ENCODE measurements at regions not wholly inside any gene's neighbourhood (a gene's known extent, or its start where the extent isn't known, plus 50 kb on each side); places are given as distances from the start of the nearest gene placed in this dataset.

GRCh38 chr10:5587151-5588079 lies 62.7 kb downstream of the CALML3 start:
- Histone ChIP-seq H3K36me3 (ENCODE audit: control insufficient read depth, insufficient read depth, low read length) (no peaks in the 10 kb centered on the region), H3K4me3 (ENCODE audit: low read length) (no peak overlapping the region), H3K9me3 (ENCODE audit: control insufficient read depth, insufficient read depth, low read length) (no peaks in the 10 kb centered on the region), H3K27me3 (ENCODE audit: control insufficient read depth, insufficient read depth, low read length) (no peaks in the 10 kb centered on the region), H3K27ac (ENCODE audit: low read length) (no peak overlapping the region), H3K4me1 (ENCODE audit: control insufficient read depth, insufficient read depth, low read length) (peaks cover 4% of the 10 kb centered on the region)
- DNase-seq (no peak), ATAC-seq (no peak)
- intact Hi-C loops (cut with micrococcal nuclease) = no loop called here
- H3K4me1 Mint-ChIP-seq = no peaks in the 10 kb centered on the region
- no peaks in the 10 kb centered on the region for H3K9me3 Mint-ChIP-seq
- no peaks in the 10 kb centered on the region for H3K36me3 Mint-ChIP-seq
- H3K27ac Mint-ChIP-seq = no peak overlapping the region
- WGBS (ENCODE audit: insufficient coverage) = 84% methylated on average over 25 of the region's 25 CpGs
- H3K4me3 Mint-ChIP-seq = no peak overlapping the region
- H3K27me3 Mint-ChIP-seq (ENCODE audit: low read depth in 2 of 2) = peaks cover 11 to 18% of the 10 kb centered on the region in 2 donors
- no peak for TF ChIP-seq CTCF (IDR thresholded peaks at IDR 0.05)

GRCh38 chr10:5588080-5588453 lies 63.3 kb downstream of the CALML3 start:
- H3K36me3 Mint-ChIP-seq = no peaks in the 10 kb centered on the region
- H3K4me3 ChIP-seq (ENCODE audit: low read length) = no peak overlapping the region
- WGBS (ENCODE audit: insufficient coverage) = 95% methylated on average over 5 of the region's 6 CpGs

GRCh38 chr10:5588603-5589002 lies 63.8 kb downstream of the CALML3 start:
- no peak overlapping the region for H3K4me3 Mint-ChIP-seq
- peaks cover 14 to 19% of the 10 kb centered on the region in 2 donors for H3K27me3 Mint-ChIP-seq (ENCODE audit: low read depth in 2 of 2)
- no peak for DNase-seq
- no peaks in the 10 kb centered on the region for H3K9me3 Mint-ChIP-seq
- intact Hi-C loops (cut with micrococcal nuclease) = no loop called here
- no peaks in the 10 kb centered on the region for H3K27me3 ChIP-seq (ENCODE audit: control insufficient read depth, insufficient read depth, low read length)
- no peak for TF ChIP-seq CTCF (IDR thresholded peaks at IDR 0.05)
- H3K9me3 ChIP-seq (ENCODE audit: control insufficient read depth, insufficient read depth, low read length) = no peaks in the 10 kb centered on the region
- H3K36me3 Mint-ChIP-seq = no peaks in the 10 kb centered on the region
- peaks cover under 1% of the 10 kb centered on the region for H3K4me1 ChIP-seq (ENCODE audit: control insufficient read depth, insufficient read depth, low read length)
- no peaks in the 10 kb centered on the region for H3K4me1 Mint-ChIP-seq
- 87% methylated on average over 5 of the region's 5 CpGs for WGBS (ENCODE audit: insufficient coverage)
- ATAC-seq = no peak
- H3K27ac Mint-ChIP-seq = no peak overlapping the region
- no peak overlapping the region for H3K4me3 ChIP-seq (ENCODE audit: low read length)
- no peak overlapping the region for H3K27ac ChIP-seq (ENCODE audit: low read length)
- no peaks in the 10 kb centered on the region for H3K36me3 ChIP-seq (ENCODE audit: control insufficient read depth, insufficient read depth, low read length)

More at GRCh38 chr10:5588080-5588453, 63.3 kb downstream of the CALML3 start:
- no peak overlapping the region for H3K27ac Mint-ChIP-seq
- H3K4me1 Mint-ChIP-seq = no peaks in the 10 kb centered on the region
- Histone ChIP-seq H3K27me3 (ENCODE audit: control insufficient read depth, insufficient read depth, low read length) (no peaks in the 10 kb centered on the region), H3K27ac (ENCODE audit: low read length) (no peak overlapping the region), H3K4me1 (ENCODE audit: control insufficient read depth, insufficient read depth, low read length) (peaks cover 4% of the 10 kb centered on the region), H3K36me3 (ENCODE audit: control insufficient read depth, insufficient read depth, low read length) (no peaks in the 10 kb centered on the region), H3K9me3 (ENCODE audit: control insufficient read depth, insufficient read depth, low read length) (no peaks in the 10 kb centered on the region)
- no peak for ATAC-seq
- DNase-seq = no peak
- intact Hi-C loops (cut with micrococcal nuclease) = no loop called here
- no peaks in the 10 kb centered on the region for H3K9me3 Mint-ChIP-seq
- H3K27me3 Mint-ChIP-seq (ENCODE audit: low read depth in 2 of 2) = peaks cover 14 to 20% of the 10 kb centered on the region in 2 donors
- TF ChIP-seq CTCF (IDR thresholded peaks at IDR 0.05) = no peak
- H3K4me3 Mint-ChIP-seq = no peak overlapping the region

Data from natural killer cell (primary cell).